ENCODE measurements at regions not wholly inside any gene's neighbourhood (a gene's known extent, or its start where the extent isn't known, plus 50 kb on each side); places are given as distances from the start of the nearest gene placed in this dataset.

DNA sequence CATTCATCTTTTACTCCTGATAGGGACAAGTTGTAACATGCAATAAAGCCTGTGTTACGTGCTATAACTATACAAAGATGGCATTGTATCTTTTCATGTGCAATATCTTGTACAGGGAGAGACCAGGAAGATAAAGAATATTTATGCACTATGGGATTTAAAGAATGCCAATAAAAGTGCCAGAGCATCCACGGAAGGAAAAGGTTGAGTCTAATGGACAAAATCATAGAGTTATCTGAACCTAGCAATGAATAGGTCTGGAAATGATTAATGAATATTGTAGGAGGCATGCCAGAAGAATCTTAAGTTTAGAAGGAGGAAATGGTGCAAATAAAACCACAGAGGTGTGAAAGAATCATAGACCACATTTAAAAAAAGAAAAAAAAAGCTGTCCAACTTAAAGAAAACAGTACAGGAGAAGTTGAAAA lies 263.9 kb downstream of the KCNC2 start:
- H3K4me1 Mint-ChIP-seq: peaks cover 8% of the 10 kb centered on the region
- H3K27me3 Mint-ChIP-seq: no peaks in the 10 kb centered on the region
- no peak for ATAC-seq (replicated peaks)
- peak overlapping the region; percentile 14 for H3K27ac Mint-ChIP-seq
- H3K4me3 Mint-ChIP-seq: no peak overlapping the region
- no peaks in the 10 kb centered on the region for H3K9me3 Mint-ChIP-seq
- no peaks in the 10 kb centered on the region for H3K36me3 Mint-ChIP-seq (ENCODE audit: low read depth)

- H3K4me1 Mint-ChIP-seq: no peaks in the 10 kb centered on the region
- no peaks in the 10 kb centered on the region for H3K9me3 Mint-ChIP-seq
- no peak overlapping the region for H3K4me3 Mint-ChIP-seq
- H3K27me3 Mint-ChIP-seq: no peaks in the 10 kb centered on the region
- no peaks in the 10 kb centered on the region for H3K36me3 Mint-ChIP-seq (ENCODE audit: low read depth)
- no peak for ATAC-seq (replicated peaks)
- H3K27ac Mint-ChIP-seq: no peak overlapping the region
Observed at GRCh38 chr12:74953697-74954096, 255.9 kb downstream of the KCNC2 start.

GRCh38 chr12:74957231-74957630 lies 252.4 kb downstream of the KCNC2 start:
- no peak for ATAC-seq (replicated peaks)
- Mint-ChIP-seq H3K4me3 (no peak overlapping the region), H3K4me1 (no peaks in the 10 kb centered on the region), H3K27ac (no peak overlapping the region), H3K36me3 (ENCODE audit: low read depth) (no peaks in the 10 kb centered on the region), H3K27me3 (no peaks in the 10 kb centered on the region), H3K9me3 (peaks cover 3% of the 10 kb centered on the region)

DNA sequence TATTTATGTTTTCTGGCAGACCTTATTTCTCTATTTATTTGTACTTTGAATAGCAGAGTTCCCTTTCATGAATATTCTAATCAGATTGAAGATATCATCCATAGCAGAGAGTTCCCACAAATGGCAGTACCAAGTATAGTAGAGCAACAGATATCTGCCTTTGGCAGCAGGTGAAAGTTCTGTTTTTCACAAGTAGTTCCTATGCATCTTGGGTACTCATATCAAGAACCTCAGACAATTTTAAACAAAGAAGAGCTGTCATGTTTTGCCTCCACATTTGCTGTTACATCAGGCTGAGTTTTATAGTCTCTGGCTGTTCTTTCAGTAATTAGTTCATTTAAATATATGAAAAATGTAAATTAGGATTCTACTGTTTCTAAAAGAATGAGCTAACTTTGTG lies 252.0 kb downstream of the KCNC2 start:
- H3K36me3 Mint-ChIP-seq (ENCODE audit: low read depth): no peaks in the 10 kb centered on the region
- H3K27me3 Mint-ChIP-seq: no peaks in the 10 kb centered on the region
- H3K27ac Mint-ChIP-seq: no peak overlapping the region
- no peak overlapping the region for H3K4me3 Mint-ChIP-seq
- no peaks in the 10 kb centered on the region for H3K4me1 Mint-ChIP-seq
- H3K9me3 Mint-ChIP-seq: peaks cover 3% of the 10 kb centered on the region
- no peak for ATAC-seq (replicated peaks)

DNA sequence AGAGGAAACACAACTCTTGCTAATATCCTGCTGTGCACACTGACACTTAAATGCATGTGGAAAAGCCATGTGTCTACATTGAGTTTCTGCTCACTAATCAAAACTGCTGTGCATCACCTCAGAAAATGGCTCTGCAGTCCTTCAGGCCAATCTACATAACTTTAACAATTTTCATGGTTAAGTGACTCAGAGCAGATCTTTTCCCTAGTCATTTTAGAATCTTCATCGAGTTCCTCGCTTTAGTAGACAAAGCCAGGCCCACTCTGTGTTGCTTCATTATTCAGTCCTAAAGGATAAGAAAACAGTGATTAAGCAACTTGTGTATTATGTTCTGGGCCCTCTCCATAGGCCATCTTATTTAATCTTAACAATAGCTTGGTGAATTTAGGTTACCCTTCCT lies 250.0 kb downstream of the KCNC2 start:
- H3K9me3 Mint-ChIP-seq: peaks cover 3% of the 10 kb centered on the region
- no peaks in the 10 kb centered on the region for H3K27me3 Mint-ChIP-seq
- ATAC-seq (replicated peaks): no peak
- H3K4me3 Mint-ChIP-seq: no peak overlapping the region
- no peaks in the 10 kb centered on the region for H3K4me1 Mint-ChIP-seq
- no peak overlapping the region for H3K27ac Mint-ChIP-seq
- H3K36me3 Mint-ChIP-seq (ENCODE audit: low read depth): no peaks in the 10 kb centered on the region

- Mint-ChIP-seq H3K27ac (no peak overlapping the region), H3K9me3 (peaks cover 3% of the 10 kb centered on the region), H3K27me3 (no peaks in the 10 kb centered on the region), H3K4me1 (no peaks in the 10 kb centered on the region), H3K4me3 (no peak overlapping the region), H3K36me3 (ENCODE audit: low read depth) (no peaks in the 10 kb centered on the region)
- no peak for ATAC-seq (replicated peaks)
Observed at GRCh38 chr12:74963304-74963703, 246.3 kb downstream of the KCNC2 start.

- Mint-ChIP-seq H3K9me3 (peaks cover 2% of the 10 kb centered on the region), H3K36me3 (ENCODE audit: low read depth) (no peaks in the 10 kb centered on the region), H3K4me1 (no peaks in the 10 kb centered on the region), H3K4me3 (no peak overlapping the region), H3K27ac (no peak overlapping the region), H3K27me3 (no peaks in the 10 kb centered on the region)
- ATAC-seq (replicated peaks): no peak
Observed at GRCh38 chr12:74963867-74964331, 245.7 kb downstream of the KCNC2 start.

- no peaks in the 10 kb centered on the region for H3K4me1 Mint-ChIP-seq
- H3K27ac Mint-ChIP-seq: no peak overlapping the region
- no peak for ATAC-seq (replicated peaks)
- H3K36me3 Mint-ChIP-seq (ENCODE audit: low read depth): no peaks in the 10 kb centered on the region
- H3K27me3 Mint-ChIP-seq: no peaks in the 10 kb centered on the region
- no peak overlapping the region for H3K4me3 Mint-ChIP-seq
- H3K9me3 Mint-ChIP-seq: no peaks in the 10 kb centered on the region
Observed at GRCh38 chr12:74964390-74964789, 245.2 kb downstream of the KCNC2 start.

- no peak for ATAC-seq (replicated peaks)
Observed at GRCh38 chr12:74971201-74971600, 238.4 kb downstream of the KCNC2 start.

GRCh38 chr12:74977832-74978481 lies 231.7 kb downstream of the KCNC2 start:
- Mint-ChIP-seq H3K4me3 (no peak overlapping the region), H3K9me3 (no peaks in the 10 kb centered on the region)

More at GRCh38 chr12:74971201-74971600, 238.4 kb downstream of the KCNC2 start:
- Mint-ChIP-seq H3K27me3 (no peaks in the 10 kb centered on the region), H3K4me1 (no peaks in the 10 kb centered on the region), H3K4me3 (no peak overlapping the region), H3K9me3 (no peaks in the 10 kb centered on the region), H3K27ac (no peak overlapping the region), H3K36me3 (ENCODE audit: low read depth) (no peaks in the 10 kb centered on the region)

GRCh38 chr12:74980510-74980909 lies 229.1 kb downstream of the KCNC2 start:
- H3K27ac Mint-ChIP-seq: no peak overlapping the region
- H3K27me3 Mint-ChIP-seq: no peaks in the 10 kb centered on the region
- no peaks in the 10 kb centered on the region for H3K9me3 Mint-ChIP-seq
- no peaks in the 10 kb centered on the region for H3K4me1 Mint-ChIP-seq
- H3K4me3 Mint-ChIP-seq: no peak overlapping the region
- H3K36me3 Mint-ChIP-seq (ENCODE audit: low read depth): no peaks in the 10 kb centered on the region
- ATAC-seq (replicated peaks): no peak

More at GRCh38 chr12:74977832-74978481, 231.7 kb downstream of the KCNC2 start:
- Mint-ChIP-seq H3K27me3 (no peaks in the 10 kb centered on the region), H3K36me3 (ENCODE audit: low read depth) (no peaks in the 10 kb centered on the region), H3K27ac (no peak overlapping the region), H3K4me1 (no peaks in the 10 kb centered on the region)
- ATAC-seq (replicated peaks): no peak

- H3K27ac Mint-ChIP-seq: no peak overlapping the region
- H3K9me3 Mint-ChIP-seq: no peaks in the 10 kb centered on the region
- H3K4me3 Mint-ChIP-seq: no peak overlapping the region
- no peak for ATAC-seq (replicated peaks)
- H3K4me1 Mint-ChIP-seq: no peaks in the 10 kb centered on the region
- no peaks in the 10 kb centered on the region for H3K36me3 Mint-ChIP-seq (ENCODE audit: low read depth)
- no peaks in the 10 kb centered on the region for H3K27me3 Mint-ChIP-seq
Observed at GRCh38 chr12:74981541-74981940, 228.1 kb downstream of the KCNC2 start.

DNA sequence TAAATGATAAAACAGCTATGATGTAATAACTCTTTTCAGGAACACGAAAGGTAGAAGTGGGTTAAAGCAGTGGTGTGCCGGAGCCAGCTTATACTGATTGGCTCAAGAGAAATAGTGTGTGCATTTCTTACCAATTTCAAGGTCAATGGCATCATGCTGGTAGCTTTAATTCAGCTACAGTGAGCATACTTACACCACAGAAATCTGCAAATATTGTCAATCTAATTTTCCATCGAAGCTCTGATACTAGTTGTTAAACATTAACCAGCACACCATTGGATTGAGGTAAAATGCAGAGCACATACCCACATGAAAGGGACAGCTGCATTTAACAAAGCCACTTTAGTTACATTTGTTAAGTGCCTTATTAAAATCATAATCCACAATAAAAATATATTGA lies 225.7 kb downstream of the KCNC2 start:
- Mint-ChIP-seq H3K4me1 (no peaks in the 10 kb centered on the region), H3K9me3 (no peaks in the 10 kb centered on the region), H3K27me3 (no peaks in the 10 kb centered on the region), H3K4me3 (no peak overlapping the region), H3K27ac (no peak overlapping the region), H3K36me3 (ENCODE audit: low read depth) (no peaks in the 10 kb centered on the region)
- ATAC-seq (replicated peaks): no peak

GRCh38 chr12:74984631-74985030 lies 225.0 kb downstream of the KCNC2 start:
- no peaks in the 10 kb centered on the region for H3K9me3 Mint-ChIP-seq
- H3K4me3 Mint-ChIP-seq: no peak overlapping the region
- H3K27ac Mint-ChIP-seq: no peak overlapping the region

DNA sequence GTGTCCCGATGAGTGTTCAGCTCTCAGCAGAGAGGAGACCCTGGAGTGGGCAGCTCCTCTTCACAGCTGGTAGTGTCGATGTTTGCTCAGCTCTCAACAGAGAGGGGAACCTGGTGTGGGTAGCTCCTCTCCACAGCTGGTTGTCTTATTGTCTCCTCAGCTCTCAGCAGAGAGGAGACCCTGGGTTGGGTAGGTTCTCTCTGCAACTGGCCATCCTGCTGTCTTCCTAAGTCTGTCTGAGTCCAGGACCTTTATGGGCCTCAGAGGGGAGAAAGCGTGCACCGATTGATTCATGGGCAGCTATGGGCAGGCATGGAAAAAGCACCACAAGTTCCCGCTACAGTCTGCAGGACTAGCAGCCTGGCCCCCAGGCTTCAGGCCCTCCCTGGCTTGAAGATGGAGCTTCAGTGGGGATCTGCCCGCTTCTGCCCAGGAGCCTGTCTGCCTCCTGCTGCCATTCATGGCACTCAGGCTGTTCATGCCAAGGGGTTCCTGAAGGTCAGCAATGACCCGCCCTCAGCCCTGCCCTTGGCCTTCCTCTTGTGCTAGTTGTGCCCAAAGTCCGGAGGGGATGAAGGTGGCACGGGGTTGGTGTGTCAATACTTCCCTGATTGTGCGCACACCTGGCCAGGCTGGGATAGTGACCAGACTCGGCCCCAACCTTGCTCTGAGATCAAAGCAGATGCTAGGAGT lies 224.2 kb downstream of the KCNC2 start:
- ATAC-seq (replicated peaks): no peak
- Mint-ChIP-seq H3K4me3 (no peak overlapping the region), H3K9me3 (no peaks in the 10 kb centered on the region), H3K36me3 (ENCODE audit: low read depth) (no peaks in the 10 kb centered on the region), H3K27me3 (no peaks in the 10 kb centered on the region), H3K27ac (no peak overlapping the region), H3K4me1 (no peaks in the 10 kb centered on the region)

More at GRCh38 chr12:74984631-74985030, 225.0 kb downstream of the KCNC2 start:
- no peaks in the 10 kb centered on the region for H3K36me3 Mint-ChIP-seq (ENCODE audit: low read depth)
- no peaks in the 10 kb centered on the region for H3K4me1 Mint-ChIP-seq
- no peaks in the 10 kb centered on the region for H3K27me3 Mint-ChIP-seq
- ATAC-seq (replicated peaks): no peak

Data from activated T-helper 17 cell treated with anti-CD3 and anti-CD28 coated beads, Interleukin-2, amount 50 U/mL, for 72 hours (primary cell).